Fibroblast of mammary gland (primary cell): ENCODE measurements at regions not wholly inside any gene's neighbourhood (a gene's known extent, or its start where the extent isn't known, plus 50 kb on each side); places are given as distances from the start of the nearest gene placed in this dataset.

ENCODE experiments used
- DNase-seq: peaks from one replicate; pipeline ENCODE4 v3.0.0-alpha.2; 2010; ENCODE audit warnings: low read depth
- H3K4me3 ChIP-seq: 2 replicates; pipeline ENCODE4 v1.5.1; 2011; ENCODE audit warnings: low read depth, mild to moderate bottlenecking, low read length, moderate library complexity; ENCODE audit not compliant: control insufficient read depth
- CTCF ChIP-seq: conservative IDR thresholded peaks from 2 replicates; pipeline ENCODE4 v1.5.1; 2011; ENCODE audit warnings: low read depth, low read length, inconsistent platforms; ENCODE audit not compliant: control insufficient read depth, insufficient read depth

DNA sequence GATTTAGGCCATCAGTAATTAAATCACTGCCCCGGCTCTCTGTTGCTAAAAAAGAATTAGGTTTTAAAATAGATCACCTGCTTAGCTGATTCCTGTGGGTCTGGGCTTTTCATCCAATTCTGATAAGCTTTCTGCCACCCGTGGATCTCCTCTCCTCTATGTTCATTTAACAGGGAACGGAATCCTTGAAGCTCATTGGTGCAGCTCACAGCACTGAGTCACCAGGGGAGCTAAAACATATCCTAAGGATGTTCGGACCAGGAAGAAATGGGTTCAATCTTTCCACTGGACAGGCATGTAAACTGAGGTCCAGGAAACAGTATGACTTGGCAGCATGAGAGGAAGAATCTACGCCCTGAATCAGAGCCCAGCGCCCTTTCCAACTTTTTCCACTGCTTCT, 267.1 kb upstream of the GRIA1 start:
- H3K4me3 ChIP-seq: no peak overlapping the region
- TF ChIP-seq CTCF: no peak
- DNase-seq: no peak

DNA sequence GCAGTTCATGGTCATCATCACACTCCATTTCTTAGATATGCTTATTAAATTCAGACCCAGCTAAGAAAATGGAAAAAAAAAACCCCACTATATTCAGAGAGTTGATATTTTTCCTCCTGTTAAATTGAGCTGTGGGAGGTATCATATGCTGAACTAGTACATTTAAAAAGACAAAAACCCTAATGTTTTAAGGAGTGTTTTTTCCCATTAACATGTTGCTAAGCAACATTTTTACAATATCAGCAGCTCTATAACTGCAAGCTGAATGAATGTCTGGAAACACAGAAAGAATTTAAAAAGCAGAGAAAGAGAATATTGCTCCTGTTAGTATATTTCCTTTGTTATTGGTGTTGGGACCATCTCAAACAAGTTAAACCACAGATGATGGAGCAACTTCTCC, 265.8 kb upstream of the GRIA1 start:
- no peak for DNase-seq
- TF ChIP-seq CTCF: no peak
- no peak overlapping the region for H3K4me3 ChIP-seq

DNA sequence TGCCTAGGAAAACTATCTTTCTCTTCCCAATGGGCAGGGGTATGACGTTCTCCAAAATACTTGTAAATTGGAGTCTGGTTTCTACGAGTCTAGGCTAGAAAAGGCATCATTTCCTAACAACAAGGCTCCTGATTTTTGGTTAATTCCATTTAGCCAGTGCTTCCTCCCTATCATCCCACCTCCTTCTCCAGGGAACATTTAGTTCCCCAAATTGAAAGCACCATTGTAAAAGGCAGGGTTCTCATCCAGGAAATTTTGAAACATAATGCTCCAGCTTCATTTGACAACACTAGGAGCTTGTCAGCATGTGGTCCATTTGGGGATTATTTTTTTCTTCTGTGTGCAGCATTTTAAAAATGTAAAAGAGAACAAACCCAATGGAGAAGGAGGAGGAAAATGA, 256.5 kb upstream of the GRIA1 start:
- no peak for TF ChIP-seq CTCF
- DNase-seq: no peak
- no peak overlapping the region for H3K4me3 ChIP-seq

- DNase-seq: no peak
- H3K4me3 ChIP-seq: no peak overlapping the region
- TF ChIP-seq CTCF: no peak
These were observed 254.2 kb upstream of the GRIA1 start for GRCh38 chr5:153236319-153236718.

- TF ChIP-seq CTCF: no peak
- no peak for DNase-seq
- no peak overlapping the region for H3K4me3 ChIP-seq
These were observed 252.7 kb upstream of the GRIA1 start for GRCh38 chr5:153237671-153238332.

DNA sequence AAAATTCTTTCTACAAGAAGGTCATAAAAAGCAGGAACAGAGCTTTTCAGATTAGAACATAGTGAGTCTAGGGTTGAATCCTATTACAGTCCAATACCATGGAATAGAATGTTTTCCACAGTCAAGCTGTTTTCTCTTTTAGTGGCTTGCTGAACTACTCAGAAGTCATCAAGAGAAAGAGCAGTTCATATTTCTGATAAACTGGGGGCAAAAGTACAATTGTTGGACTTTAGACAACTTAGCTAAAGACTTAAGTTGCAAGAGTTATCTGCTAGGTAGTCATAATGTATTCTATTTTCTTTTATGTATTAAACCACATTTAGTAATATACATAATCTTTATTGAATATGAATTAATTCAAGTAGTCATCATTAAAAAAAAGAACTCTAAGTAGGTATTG, 233.1 kb upstream of the GRIA1 start:
- H3K4me3 ChIP-seq: no peak overlapping the region
- no peak for TF ChIP-seq CTCF
- no peak for DNase-seq

DNA sequence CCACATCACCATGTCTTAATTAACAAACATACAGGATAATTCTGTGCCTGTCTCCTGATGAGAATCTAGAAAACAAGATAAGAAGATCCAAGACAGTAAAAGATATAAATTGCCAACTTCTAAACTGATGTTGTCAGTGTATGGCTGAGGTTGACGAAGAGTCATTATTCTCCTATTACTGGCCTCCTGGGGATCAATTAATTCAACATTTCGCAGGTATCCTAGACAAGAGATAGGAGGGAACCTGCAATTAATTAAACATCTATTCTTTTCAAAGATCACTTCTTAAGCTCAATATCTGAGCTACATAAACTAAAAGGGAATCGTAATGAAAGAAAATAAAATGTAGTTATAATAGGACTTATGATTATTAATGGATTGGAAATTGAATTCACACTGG, 232.0 kb upstream of the GRIA1 start:
- TF ChIP-seq CTCF: no peak
- no peak overlapping the region for H3K4me3 ChIP-seq
- DNase-seq: no peak
